Hepatocyte (in vitro differentiated cells): ENCODE measurements at regions not wholly inside any gene's neighbourhood (a gene's known extent, or its start where the extent isn't known, plus 50 kb on each side); places are given as distances from the start of the nearest gene placed in this dataset.

Experiments used
- DNase-seq: peaks from one replicate; pipeline ENCODE4 v3.0.0-alpha.2; 2016; ENCODE audit warnings: low spot score
- H2AFZ ChIP-seq: fragments of 200-600 bp; sonication (generic); 2 replicates; pipeline ENCODE4 v1.6.0; 2016; ENCODE audit warnings: antibody characterized with exemption, mild to moderate bottlenecking
- H3K27ac ChIP-seq: fragments of 200-600 bp; sonication (generic); 2 replicates; pipeline ENCODE4 v1.5.1; 2016; ENCODE audit warnings: mild to moderate bottlenecking
- H3K27me3 ChIP-seq: fragments of 200-600 bp; sonication (generic); 2 replicates; pipeline ENCODE4 v1.6.1; 2016
- H3K36me3 ChIP-seq: fragments of 200-600 bp; sonication (generic); replicated peaks from 2 replicates; pipeline ENCODE4 v1.5.1; 2016; ENCODE audit warnings: low read depth; ENCODE audit not compliant: insufficient read depth
- H3K4me1 ChIP-seq: fragments of 200-600 bp; sonication (generic); 2 replicates; pipeline ENCODE4 v1.5.1; 2016; ENCODE audit warnings: mild to moderate bottlenecking, moderate library complexity; ENCODE audit not compliant: insufficient read depth
- H3K4me2 ChIP-seq: fragments of 200-600 bp; sonication (generic); 2 replicates; pipeline ENCODE4 v1.6.0; 2016
- H3K4me3 ChIP-seq: fragments of 200-600 bp; sonication (generic); 2 replicates; pipeline ENCODE4 v1.5.1; 2016; ENCODE audit warnings: mild to moderate bottlenecking
- H3K79me2 ChIP-seq: fragments of 200-600 bp; sonication (generic); 2 replicates; pipeline ENCODE4 v1.6.0; 2017; ENCODE audit warnings: mild to moderate bottlenecking
- H3K9me2 ChIP-seq: fragments of 200-600 bp; sonication (generic); replicated peaks from 2 replicates; pipeline ENCODE4 v1.6.0; 2017; ENCODE audit warnings: mild to moderate bottlenecking; ENCODE audit not compliant: insufficient read depth
- H3K9me3 ChIP-seq: fragments of 200-600 bp; sonication (generic); 2 replicates; pipeline ENCODE4 v1.5.1; 2016; ENCODE audit warnings: low read depth, mild to moderate bottlenecking
- H4K20me1 ChIP-seq: fragments of 200-600 bp; sonication (generic); 2 replicates; pipeline ENCODE4 v1.6.0; 2016; ENCODE audit warnings: mild to moderate bottlenecking; ENCODE audit not compliant: insufficient read depth, poor library complexity, severe bottlenecking
- EZH2 ChIP-seq: fragments of 200-600 bp; sonication (generic); IDR thresholded peaks from 2 replicates; pipeline ENCODE4 v1.6.1; 2016; ENCODE audit warnings: antibody characterized with exemption, mild to moderate bottlenecking, borderline replicate concordance
- EZH2phosphoT487 ChIP-seq: fragments of 200-600 bp; sonication (generic); IDR thresholded peaks from one replicate; pipeline ENCODE4 v1.6.1; 2018; ENCODE audit warnings: antibody characterized with exemption, mild to moderate bottlenecking, low read depth, moderate library complexity; ENCODE audit not compliant: unreplicated experiment, severe bottlenecking
- WGBS: methylation state at CpG from one replicate; pipeline ENCODE4 v1.1.6; 2016; ENCODE audit warnings: low lambda C conversion rate; ENCODE audit errors: missing lambda C conversion rate; 5-methylcytosine and 5-hydroxymethylcytosine counted together
- TF ChIP-seq, protein P1 (sequence below): fragments of 200-600 bp; sonication (generic); IDR thresholded peaks from 2 replicates; pipeline ENCODE4 v1.5.1; 2016; ENCODE audit warnings: antibody characterized with exemption, mild to moderate bottlenecking; ENCODE audit not compliant: poor library complexity

DNA sequence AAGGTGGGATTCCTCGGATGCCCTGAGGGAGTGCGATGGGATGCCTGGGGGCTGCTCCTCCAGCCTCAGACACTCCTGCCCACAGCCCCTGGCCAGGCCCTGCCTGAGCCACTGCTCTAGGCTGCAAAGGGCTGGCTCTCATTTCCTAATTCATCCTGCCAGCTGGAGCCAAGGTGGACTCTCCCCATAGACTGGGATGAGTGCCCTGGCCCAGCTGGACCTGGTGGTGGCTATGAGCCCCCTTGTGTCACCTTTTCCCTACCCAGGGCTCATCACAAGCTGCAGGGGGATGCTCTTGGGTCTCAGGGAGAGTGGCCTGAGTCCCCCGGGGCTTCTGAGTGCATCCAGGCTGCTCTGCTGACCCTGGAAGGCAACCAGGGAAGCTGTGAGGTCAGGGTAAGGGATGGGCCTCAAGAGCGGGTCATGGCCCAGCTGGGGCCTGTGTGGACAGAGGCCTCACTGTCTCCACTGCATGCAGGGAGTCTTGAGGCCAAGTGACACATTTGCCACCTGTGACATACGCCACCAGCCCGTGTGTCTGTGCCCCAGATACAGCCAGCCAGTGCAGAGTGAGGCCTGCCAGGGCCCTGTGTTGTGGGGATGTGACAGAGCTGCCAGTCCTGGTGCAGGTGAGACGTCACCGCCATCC, 102.7 kb upstream of the IER5L start:
- TF ChIP-seq EZH2phosphoT487, result no peak
- TF ChIP-seq EZH2, result no peak
- TF ChIP-seq, protein P1, sequence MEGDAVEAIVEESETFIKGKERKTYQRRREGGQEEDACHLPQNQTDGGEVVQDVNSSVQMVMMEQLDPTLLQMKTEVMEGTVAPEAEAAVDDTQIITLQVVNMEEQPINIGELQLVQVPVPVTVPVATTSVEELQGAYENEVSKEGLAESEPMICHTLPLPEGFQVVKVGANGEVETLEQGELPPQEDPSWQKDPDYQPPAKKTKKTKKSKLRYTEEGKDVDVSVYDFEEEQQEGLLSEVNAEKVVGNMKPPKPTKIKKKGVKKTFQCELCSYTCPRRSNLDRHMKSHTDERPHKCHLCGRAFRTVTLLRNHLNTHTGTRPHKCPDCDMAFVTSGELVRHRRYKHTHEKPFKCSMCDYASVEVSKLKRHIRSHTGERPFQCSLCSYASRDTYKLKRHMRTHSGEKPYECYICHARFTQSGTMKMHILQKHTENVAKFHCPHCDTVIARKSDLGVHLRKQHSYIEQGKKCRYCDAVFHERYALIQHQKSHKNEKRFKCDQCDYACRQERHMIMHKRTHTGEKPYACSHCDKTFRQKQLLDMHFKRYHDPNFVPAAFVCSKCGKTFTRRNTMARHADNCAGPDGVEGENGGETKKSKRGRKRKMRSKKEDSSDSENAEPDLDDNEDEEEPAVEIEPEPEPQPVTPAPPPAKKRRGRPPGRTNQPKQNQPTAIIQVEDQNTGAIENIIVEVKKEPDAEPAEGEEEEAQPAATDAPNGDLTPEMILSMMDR, result no peak
- WGBS, result 92% methylated on average over 8 of the region's 8 CpGs
- Histone ChIP-seq H4K20me1 (no peaks in the 10 kb centered on the region), H2AFZ (no peak overlapping the region), H3K79me2 (no peaks in the 10 kb centered on the region), H3K4me3 (no peak overlapping the region), H3K27ac (no peak overlapping the region), H3K9me3 (no peaks in the 10 kb centered on the region), H3K4me1 (no peaks in the 10 kb centered on the region), H3K27me3 (no peaks in the 10 kb centered on the region), H3K9me2 (no peaks in the 10 kb centered on the region), H3K4me2 (no peak overlapping the region), H3K36me3 (no peaks in the 10 kb centered on the region)
- no peak for DNase-seq

DNA sequence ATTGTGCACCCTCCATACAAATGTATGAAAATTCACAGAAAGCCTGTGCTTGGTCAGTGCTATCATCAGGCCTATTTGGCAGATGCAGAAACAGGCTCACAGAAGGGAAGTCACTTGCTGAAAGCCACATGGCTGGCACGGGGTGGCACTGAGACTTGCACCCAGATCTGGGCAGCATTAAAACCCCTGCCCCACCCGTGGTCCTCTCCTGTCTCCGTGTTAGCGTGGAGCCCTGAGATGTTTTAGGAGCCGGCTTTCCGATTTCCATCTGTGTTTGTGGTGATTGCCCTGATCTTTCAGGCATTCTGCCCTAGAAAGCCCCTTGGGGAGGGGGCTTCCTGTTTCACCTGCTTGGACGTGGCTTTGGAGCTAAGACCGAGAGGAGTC, 102.2 kb upstream of the IER5L start:
- Histone ChIP-seq H3K79me2 (no peaks in the 10 kb centered on the region), H3K4me1 (no peaks in the 10 kb centered on the region), H3K4me2 (no peak overlapping the region), H3K9me2 (no peaks in the 10 kb centered on the region), H3K4me3 (no peak overlapping the region), H3K27ac (no peak overlapping the region), H2AFZ (no peak overlapping the region), H4K20me1 (no peaks in the 10 kb centered on the region), H3K27me3 (no peaks in the 10 kb centered on the region), H3K9me3 (no peaks in the 10 kb centered on the region), H3K36me3 (no peaks in the 10 kb centered on the region)
- no peak for DNase-seq
- TF ChIP-seq EZH2 (no peak), EZH2phosphoT487 (no peak)
- TF ChIP-seq, protein P1, result no peak
- WGBS, result 86% methylated on average over 8 of the region's 8 CpGs

DNA sequence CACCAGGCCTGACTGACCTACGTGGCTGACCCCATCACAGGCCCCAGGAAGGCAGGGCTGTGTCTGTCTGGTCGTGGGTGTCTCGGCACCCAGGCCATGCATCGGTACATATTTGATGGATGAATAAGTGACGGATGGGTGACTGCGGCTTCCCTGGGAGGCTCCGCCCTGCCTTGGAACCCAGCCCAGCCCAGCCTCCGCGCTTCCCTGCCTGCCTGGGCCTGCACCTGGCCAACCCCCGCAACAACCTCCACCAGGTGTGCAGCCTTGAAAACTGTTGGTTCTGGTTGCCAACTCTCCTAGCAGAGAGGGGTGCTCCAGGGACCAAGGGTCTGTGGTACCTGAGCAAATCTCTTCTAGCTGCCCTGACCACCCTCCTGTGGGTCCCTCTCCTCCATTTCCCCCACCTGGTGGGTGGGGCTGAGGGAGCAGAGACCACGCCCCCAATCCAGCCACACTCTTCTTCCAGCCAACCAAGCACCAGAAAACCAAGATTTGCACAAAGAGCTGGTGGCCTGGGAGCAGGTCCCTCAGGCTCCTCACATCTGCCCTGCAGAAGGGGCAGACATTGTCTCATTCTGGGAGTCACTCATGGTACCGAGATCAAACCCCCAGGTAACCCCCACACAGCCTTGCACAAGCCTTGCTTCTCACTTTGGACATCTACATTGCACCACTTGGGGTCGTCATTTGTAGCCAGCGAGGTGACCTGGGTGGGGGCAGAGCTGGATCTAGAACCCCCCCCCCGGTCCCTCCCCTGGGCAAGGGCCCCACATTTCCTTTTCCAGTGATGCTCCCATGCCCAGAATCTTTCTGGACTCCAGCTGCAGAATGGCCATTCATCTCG, 100.6 kb upstream of the IER5L start:
- WGBS, result 74% methylated on average over 16 of the region's 16 CpGs
- TF ChIP-seq EZH2, result no peak
- no peak for TF ChIP-seq EZH2phosphoT487
- TF ChIP-seq, protein P1, result no peak
- H3K4me1 ChIP-seq, result no peaks in the 10 kb centered on the region
- no peaks in the 10 kb centered on the region for H4K20me1 ChIP-seq
- DNase-seq, result no peak
- H3K4me3 ChIP-seq, result no peak overlapping the region
- no peaks in the 10 kb centered on the region for H3K79me2 ChIP-seq
- H3K9me3 ChIP-seq, result no peaks in the 10 kb centered on the region
- no peak overlapping the region for H3K27ac ChIP-seq
- H3K27me3 ChIP-seq, result no peaks in the 10 kb centered on the region
- H2AFZ ChIP-seq, result no peak overlapping the region
- H3K4me2 ChIP-seq, result no peak overlapping the region
- H3K36me3 ChIP-seq, result no peaks in the 10 kb centered on the region
- H3K9me2 ChIP-seq, result no peaks in the 10 kb centered on the region
